Lung (tissue), 11 donors: ENCODE measurements at regions not wholly inside any gene's neighbourhood (a gene's known extent, or its start where the extent isn't known, plus 50 kb on each side); places are given as distances from the start of the nearest gene placed in this dataset.
A peak's percentile ranks its signal among the peaks of the same experiment; 100 is the strongest.

Source experiments
- ATAC-seq: fragments of 200-7000 bp; cut with Tn5 transposase; one replicate; pipeline ENCODE4 v1.9.1; 2020; ENCODE audit warnings: moderate number of reproducible peaks; ENCODE audit not compliant: insufficient read depth, low FRiP score
- DNase-seq, 3 donors: peaks; one replicate each; pipeline ENCODE4 v3.0.0-alpha.2; 2013 to 2017
- H3K27ac ChIP-seq, 2 donors: one replicate each; pipeline ENCODE4 v1.5.1; 2013; ENCODE audit warnings: mild to moderate bottlenecking in 2 of 2, moderate library complexity in 2 of 2, control low read depth in 1 of 2, inconsistent platforms in 1 of 2, low read depth in 1 of 2, low read length in 1 of 2
- H3K27me3 ChIP-seq, 3 donors: one replicate each; pipeline ENCODE4 v1.5.1; 2013; ENCODE audit warnings: low read length in 2 of 3; ENCODE audit not compliant: control insufficient read depth in 3 of 3, insufficient read depth in 3 of 3
- H3K36me3 ChIP-seq, 4 donors: one replicate each; pipeline ENCODE4 v1.5.1; 2013; ENCODE audit warnings: low read length in 4 of 4, mild to moderate bottlenecking in 1 of 4, moderate library complexity in 1 of 4; ENCODE audit not compliant: control insufficient read depth in 4 of 4, insufficient read depth in 4 of 4
- H3K4me1 ChIP-seq, 5 donors: one replicate each; pipeline ENCODE4 v1.5.1; 2013; ENCODE audit warnings: low read length in 5 of 5, mild to moderate bottlenecking in 2 of 5, moderate library complexity in 1 of 5; ENCODE audit not compliant: control insufficient read depth in 5 of 5, insufficient read depth in 5 of 5
- H3K4me3 ChIP-seq: one replicate; pipeline ENCODE4 v1.5.1; 2013; ENCODE audit warnings: mild to moderate bottlenecking, control low read depth, moderate library complexity
- H3K9ac ChIP-seq, 2 donors: one replicate each; pipeline ENCODE4 v1.5.1; 2013; ENCODE audit warnings: low read length in 2 of 2, control low read depth in 1 of 2; ENCODE audit not compliant: insufficient read depth in 1 of 2
- H3K9me3 ChIP-seq, 4 donors: one replicate each; pipeline ENCODE4 v1.5.1; 2013; ENCODE audit warnings: low read length in 3 of 4, mild to moderate bottlenecking in 1 of 4, moderate library complexity in 1 of 4; ENCODE audit not compliant: control insufficient read depth in 4 of 4, insufficient read depth in 3 of 4
- WGBS, 2 donors: extraction: QIAGEN DNeasy Blood & Tissue Kit; methylation state at CpG; one replicate each; pipeline ENCODE4 v1.1.7; 2013; 5-methylcytosine and 5-hydroxymethylcytosine counted together
- TF ChIP-seq, protein P1 (sequence below): IDR thresholded peaks from 2 replicates; pipeline ENCODE4 v1.5.1; 2012; ENCODE audit warnings: mild to moderate bottlenecking; ENCODE audit errors: control extremely low read depth, extremely low read depth
- donor health status: control.
- donor health status: control.
- donor health status: Bipolar disorder and iron deficiency.
- donor health status: healthy.
- donor health status: DM: yes; HTN: yes; CAD: no.

DNA sequence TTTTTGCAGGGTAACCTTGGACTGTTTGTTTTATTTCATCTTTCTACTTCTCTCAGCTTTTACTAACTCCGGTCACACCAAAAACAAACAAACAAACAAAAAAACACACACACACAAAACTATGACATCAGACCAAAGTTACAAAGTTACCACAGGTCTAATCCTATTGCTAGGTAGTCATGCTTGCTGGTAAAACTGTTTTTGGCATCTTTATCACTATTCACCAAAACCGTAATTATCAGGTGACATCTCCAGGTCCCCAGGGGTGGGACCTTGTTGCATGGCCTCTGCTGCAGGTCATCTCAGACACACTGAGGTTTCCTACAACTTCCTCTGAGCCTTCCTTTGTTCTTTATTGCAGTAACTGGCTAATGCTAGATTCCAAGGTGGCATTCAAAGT, 162.3 kb downstream of the ABCA8 start:
- DNase-seq, result no peak
- H3K9ac ChIP-seq, result no peak overlapping the region
- ATAC-seq, result no peak
- H3K27me3 ChIP-seq, result no peaks in the 10 kb centered on the region
- no peak overlapping the region for H3K4me3 ChIP-seq
- peak overlapping the region; percentile 45 to 67 for H3K27ac ChIP-seq
- H3K9me3 ChIP-seq, result peaks cover 0 to 3% (median 0%) of the 10 kb centered on the region in 4 donors
- WGBS, 2 donors, result 35 to 37% methylated on average over 2 of the region's 2 CpGs
- H3K4me1 ChIP-seq, result peaks cover 0 to 49% (median 6%) of the 10 kb centered on the region in 5 donors
- TF ChIP-seq, protein P1, sequence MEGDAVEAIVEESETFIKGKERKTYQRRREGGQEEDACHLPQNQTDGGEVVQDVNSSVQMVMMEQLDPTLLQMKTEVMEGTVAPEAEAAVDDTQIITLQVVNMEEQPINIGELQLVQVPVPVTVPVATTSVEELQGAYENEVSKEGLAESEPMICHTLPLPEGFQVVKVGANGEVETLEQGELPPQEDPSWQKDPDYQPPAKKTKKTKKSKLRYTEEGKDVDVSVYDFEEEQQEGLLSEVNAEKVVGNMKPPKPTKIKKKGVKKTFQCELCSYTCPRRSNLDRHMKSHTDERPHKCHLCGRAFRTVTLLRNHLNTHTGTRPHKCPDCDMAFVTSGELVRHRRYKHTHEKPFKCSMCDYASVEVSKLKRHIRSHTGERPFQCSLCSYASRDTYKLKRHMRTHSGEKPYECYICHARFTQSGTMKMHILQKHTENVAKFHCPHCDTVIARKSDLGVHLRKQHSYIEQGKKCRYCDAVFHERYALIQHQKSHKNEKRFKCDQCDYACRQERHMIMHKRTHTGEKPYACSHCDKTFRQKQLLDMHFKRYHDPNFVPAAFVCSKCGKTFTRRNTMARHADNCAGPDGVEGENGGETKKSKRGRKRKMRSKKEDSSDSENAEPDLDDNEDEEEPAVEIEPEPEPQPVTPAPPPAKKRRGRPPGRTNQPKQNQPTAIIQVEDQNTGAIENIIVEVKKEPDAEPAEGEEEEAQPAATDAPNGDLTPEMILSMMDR, result no peak
- no peaks in the 10 kb centered on the region for H3K36me3 ChIP-seq

DNA sequence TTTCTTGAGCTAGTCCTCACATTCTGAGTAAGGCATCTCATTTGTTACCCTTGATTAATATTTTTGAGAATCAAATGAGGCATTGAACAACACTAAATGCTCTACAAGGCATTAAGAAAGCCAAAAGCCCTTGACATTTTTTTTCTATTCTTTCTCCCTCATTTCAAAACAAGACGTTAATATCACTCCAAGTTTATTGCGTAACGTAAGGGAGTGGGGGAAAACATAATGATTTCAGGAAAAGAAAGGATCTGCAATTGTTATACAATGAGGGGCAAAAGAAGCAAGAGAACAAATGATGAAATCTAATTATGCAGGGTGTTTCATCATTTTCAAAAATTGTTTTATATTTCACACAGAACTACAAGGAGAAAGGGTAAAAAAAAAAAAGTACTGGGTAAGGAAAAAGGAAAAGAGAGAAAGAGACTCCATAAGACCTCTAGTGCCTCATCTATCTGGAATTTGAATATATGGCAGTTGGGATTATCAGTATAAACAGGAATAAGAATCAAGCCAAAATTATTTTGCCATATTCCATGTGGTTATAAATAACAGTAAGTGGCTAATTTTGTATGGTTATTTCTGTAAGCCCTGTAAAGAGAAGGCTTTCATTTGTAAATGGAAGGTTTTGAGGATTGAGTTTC, 163.0 kb downstream of the ABCA8 start:
- TF ChIP-seq, protein P1, result no peak
- Histone ChIP-seq H3K9me3 (peaks cover 0 to 3% (median 0%) of the 10 kb centered on the region in 4 donors), H3K27ac (no peak overlapping the region), H3K4me3 (no peak overlapping the region), H3K27me3 (no peaks in the 10 kb centered on the region), H3K4me1 (peaks cover 0 to 49% (median 6%) of the 10 kb centered on the region in 5 donors), H3K9ac (no peak overlapping the region), H3K36me3 (no peaks in the 10 kb centered on the region)
- peak in 2 of 3 donors; percentile 92 to 95 for DNase-seq
- 22 to 38% methylated on average over 3 of the region's 3 CpGs for WGBS, 2 donors
- ATAC-seq, result no peak

DNA sequence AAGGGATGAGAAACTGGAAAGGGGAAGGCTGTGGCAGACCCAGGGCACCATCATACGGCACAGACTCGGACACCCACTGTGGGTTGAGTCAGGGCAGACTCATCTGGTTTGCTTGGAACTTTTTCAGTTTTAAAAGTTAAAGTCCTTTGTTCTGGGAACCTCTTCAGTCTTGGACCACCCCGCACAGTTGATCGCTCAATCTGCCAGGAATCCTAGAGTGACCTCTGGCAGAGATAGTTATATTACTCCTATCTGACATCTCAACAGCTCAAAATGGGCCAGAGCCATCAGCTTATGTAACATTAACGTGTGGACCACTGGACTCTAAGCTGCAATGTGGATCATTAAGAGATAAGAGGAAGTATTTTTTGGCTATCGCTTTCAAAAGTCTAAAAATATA, 164.3 kb downstream of the ABCA8 start:
- no peak overlapping the region for H3K4me3 ChIP-seq
- DNase-seq (peak; percentile 54 to 93 (median 85)), ATAC-seq (no peak)
- H3K36me3 ChIP-seq, result no peaks in the 10 kb centered on the region
- peaks cover 0 to 3% (median 0%) of the 10 kb centered on the region in 4 donors for H3K9me3 ChIP-seq
- TF ChIP-seq, protein P1, result no peak
- WGBS, 2 donors, result 65 to 72% methylated on average over 6 of the region's 6 CpGs
- H3K4me1 ChIP-seq, result peaks cover 0 to 49% (median 6%) of the 10 kb centered on the region in 5 donors
- no peak overlapping the region for H3K9ac ChIP-seq
- no peaks in the 10 kb centered on the region for H3K27me3 ChIP-seq
- H3K27ac ChIP-seq, result no peak overlapping the region

DNA sequence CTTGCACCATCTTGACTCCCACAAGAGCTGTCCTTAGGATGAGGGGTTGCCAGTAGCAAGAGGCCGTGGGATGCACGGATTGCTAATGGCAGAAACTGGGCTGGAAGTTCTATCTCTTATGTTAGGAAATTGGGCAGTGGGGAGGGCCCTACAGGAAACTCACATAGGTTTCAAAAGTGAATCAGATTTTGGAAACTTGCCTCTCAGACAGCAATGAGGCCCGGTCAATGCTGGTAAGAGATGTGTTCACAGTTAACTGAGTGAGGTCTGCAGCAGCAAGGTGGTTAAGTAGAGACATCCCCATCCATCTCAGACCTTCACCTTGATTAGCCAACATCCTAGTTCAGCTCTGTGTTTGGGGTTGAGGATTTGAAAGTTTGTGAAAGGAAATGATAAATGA, 164.7 kb downstream of the ABCA8 start:
- H3K27me3 ChIP-seq, result no peaks in the 10 kb centered on the region
- 81 to 97% methylated on average over 3 of the region's 3 CpGs for WGBS, 2 donors
- no peak overlapping the region for H3K4me3 ChIP-seq
- no peak for ATAC-seq
- no peak overlapping the region for H3K9ac ChIP-seq
- peak in 1 of 3 donors; percentile 37 for DNase-seq
- no peak overlapping the region for H3K27ac ChIP-seq
- H3K36me3 ChIP-seq, result no peaks in the 10 kb centered on the region
- TF ChIP-seq, protein P1, result no peak
- H3K9me3 ChIP-seq, result peaks cover 0 to 3% (median 0%) of the 10 kb centered on the region in 4 donors
- peaks cover 0 to 49% (median 6%) of the 10 kb centered on the region in 5 donors for H3K4me1 ChIP-seq
